Renal cortex interstitium (tissue), 11 donors: ENCODE measurements at regions not wholly inside any gene's neighbourhood (a gene's known extent, or its start where the extent isn't known, plus 50 kb on each side); places are given as distances from the start of the nearest gene placed in this dataset.

ENCODE experiments used
- DNase-seq, 11 donors: peaks; one replicate each; pipeline ENCODE4 v3.0.0-alpha.2; 2013; ENCODE audit warnings: low read depth in 9 of 11, low spot score in 4 of 11; ENCODE audit errors: extremely low read depth in 1 of 11

GRCh38 chr11:62033191-62034035 lies 66.0 kb upstream of the FTH1 start:
- no peak for DNase-seq

DNA sequence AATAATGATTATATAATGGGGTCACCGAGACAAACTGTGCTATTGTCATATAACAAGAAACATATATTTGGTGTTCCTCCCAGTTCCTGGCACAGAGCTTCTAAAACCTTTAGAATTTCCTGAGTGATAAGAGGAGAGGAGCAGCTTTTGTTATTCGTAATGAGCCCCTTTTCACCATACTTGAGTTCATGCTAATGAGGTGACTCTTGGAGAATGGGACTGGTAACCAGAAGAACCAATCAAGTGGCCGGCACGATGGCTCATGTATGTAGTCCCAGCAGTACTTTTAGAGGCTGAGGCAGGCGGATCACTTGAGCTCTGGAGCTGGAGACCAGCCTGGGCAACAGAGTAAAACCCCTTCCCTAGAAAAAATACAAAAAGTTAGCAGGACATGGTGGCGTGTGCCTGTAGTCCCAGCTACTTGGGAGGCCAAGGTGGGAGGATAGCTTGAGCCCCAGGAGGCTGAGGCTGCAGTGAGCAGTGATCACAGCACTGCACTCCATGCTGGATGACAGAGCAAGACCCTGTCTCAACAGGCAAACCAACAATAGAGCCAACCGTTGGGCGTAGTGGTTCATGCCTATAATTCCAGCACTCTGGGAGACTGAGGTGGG lies 62.7 kb upstream of the FTH1 start:
- no peak for DNase-seq

- no peak for DNase-seq
Observed at GRCh38 chr11:62026739-62027370, 59.4 kb upstream of the FTH1 start.

- DNase-seq = peak in 1 of 11 donors; percentile 31
Observed at GRCh38 chr11:62025487-62026105, 58.2 kb upstream of the FTH1 start.

- no peak for DNase-seq
Observed at GRCh38 chr11:62024936-62025486, 57.6 kb upstream of the FTH1 start.

DNA sequence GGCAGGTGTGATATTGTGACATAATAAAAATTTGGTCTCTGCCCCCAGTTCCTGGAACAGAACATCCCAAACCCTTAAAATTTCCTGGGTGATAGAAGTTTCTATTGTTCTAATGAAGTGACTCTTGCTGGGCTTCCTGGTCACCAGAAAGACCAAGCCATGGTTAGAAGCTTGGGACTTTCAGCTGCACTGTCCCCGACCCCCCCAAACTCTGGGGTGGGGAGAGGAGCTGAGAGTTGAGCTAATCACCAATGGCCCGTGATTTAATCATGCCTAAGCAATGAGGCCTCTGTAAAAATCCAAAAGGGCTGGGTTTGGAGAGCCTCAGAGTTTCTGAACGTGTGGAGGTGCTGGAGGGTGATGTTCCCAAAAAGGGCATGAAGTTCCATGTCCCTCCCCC lies 54.8 kb upstream of the FTH1 start:
- DNase-seq = no peak

- DNase-seq = no peak
Observed at GRCh38 chr11:62020661-62021060, 53.2 kb upstream of the FTH1 start.

DNA sequence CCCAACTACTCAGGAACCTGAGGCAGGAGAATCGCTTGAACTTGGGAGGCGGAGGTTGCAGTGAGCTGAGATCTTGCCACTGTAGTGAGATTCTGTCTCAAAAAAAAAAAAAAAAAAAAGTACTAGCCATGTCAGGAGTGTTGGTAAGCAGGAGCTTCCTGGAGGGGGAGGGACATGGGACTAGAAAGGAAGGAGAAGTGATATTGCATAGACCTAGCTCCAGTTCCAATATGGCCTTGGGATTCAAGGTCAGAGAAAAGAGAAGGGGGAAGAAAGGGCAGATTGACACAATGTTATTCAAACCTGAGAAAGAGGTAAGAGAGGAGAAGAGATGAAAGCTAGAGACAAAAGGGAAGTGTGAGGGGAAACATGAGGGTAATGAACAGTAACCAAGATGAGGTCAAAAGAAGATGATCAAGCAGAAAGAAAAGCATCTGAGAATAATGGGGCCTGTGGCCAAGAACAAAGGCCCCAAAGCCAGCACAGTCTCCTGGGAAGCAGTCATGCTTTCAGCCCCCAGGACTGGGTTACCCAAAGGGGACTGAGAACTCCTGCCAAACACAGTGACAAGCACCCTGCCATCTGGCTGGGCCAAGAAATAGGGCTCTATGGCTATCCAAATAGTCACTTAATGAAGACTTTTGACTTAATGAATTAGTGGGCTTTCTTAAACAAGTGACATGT lies 51.7 kb upstream of the FTH1 start:
- DNase-seq = no peak

- no peak for DNase-seq
Observed at GRCh38 chr11:62017878-62018655, 50.6 kb upstream of the FTH1 start.
